ENCODE measurements at regions not wholly inside any gene's neighbourhood (a gene's known extent, or its start where the extent isn't known, plus 50 kb on each side); places are given as distances from the start of the nearest gene placed in this dataset.

GRCh38 chr10:80870282-80870681 is 332.6 kb downstream of the SH2D4B start:
- TF ChIP-seq, protein P1, sequence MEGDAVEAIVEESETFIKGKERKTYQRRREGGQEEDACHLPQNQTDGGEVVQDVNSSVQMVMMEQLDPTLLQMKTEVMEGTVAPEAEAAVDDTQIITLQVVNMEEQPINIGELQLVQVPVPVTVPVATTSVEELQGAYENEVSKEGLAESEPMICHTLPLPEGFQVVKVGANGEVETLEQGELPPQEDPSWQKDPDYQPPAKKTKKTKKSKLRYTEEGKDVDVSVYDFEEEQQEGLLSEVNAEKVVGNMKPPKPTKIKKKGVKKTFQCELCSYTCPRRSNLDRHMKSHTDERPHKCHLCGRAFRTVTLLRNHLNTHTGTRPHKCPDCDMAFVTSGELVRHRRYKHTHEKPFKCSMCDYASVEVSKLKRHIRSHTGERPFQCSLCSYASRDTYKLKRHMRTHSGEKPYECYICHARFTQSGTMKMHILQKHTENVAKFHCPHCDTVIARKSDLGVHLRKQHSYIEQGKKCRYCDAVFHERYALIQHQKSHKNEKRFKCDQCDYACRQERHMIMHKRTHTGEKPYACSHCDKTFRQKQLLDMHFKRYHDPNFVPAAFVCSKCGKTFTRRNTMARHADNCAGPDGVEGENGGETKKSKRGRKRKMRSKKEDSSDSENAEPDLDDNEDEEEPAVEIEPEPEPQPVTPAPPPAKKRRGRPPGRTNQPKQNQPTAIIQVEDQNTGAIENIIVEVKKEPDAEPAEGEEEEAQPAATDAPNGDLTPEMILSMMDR (IDR thresholded peaks at IDR 0.05) = no peak
- no peak for TF ChIP-seq POLR2A (IDR thresholded peaks at IDR 0.05)
